OCI-LY1 (cell line): ENCODE measurements at regions not wholly inside any gene's neighbourhood (a gene's known extent, or its start where the extent isn't known, plus 50 kb on each side); places are given as distances from the start of the nearest gene placed in this dataset.
A peak's percentile ranks its signal among the peaks of the same experiment; 100 is the strongest.

Source experiments
- H2AFZ ChIP-seq: fragments of 200-600 bp; sonication (generic), shearing (Covaris generic); 2 replicates; pipeline ENCODE4 v1.6.0; 2014; ENCODE audit warnings: antibody characterized with exemption, mild to moderate bottlenecking, low read length
- H3F3A ChIP-seq: fragments of 200-600 bp; sonication (generic), shearing (Covaris generic); 2 replicates; pipeline ENCODE4 v1.6.0; 2014; ENCODE audit warnings: mild to moderate bottlenecking, antibody characterized with exemption, low read length, moderate library complexity; ENCODE audit not compliant: insufficient read depth
- H3K27ac ChIP-seq: fragments of 200-600 bp; sonication (generic); 2 replicates; pipeline ENCODE4 v1.5.1; 2014; ENCODE audit warnings: low read length, mixed run types, mild to moderate bottlenecking, low read depth; ENCODE audit not compliant: poor library complexity, severe bottlenecking
- H3K27me3 ChIP-seq: fragments of 200-600 bp; sonication (generic); 2 replicates; pipeline ENCODE4 v1.6.0; 2014; ENCODE audit warnings: antibody characterized with exemption, mild to moderate bottlenecking, low read length, moderate library complexity; ENCODE audit not compliant: insufficient read depth
- H3K36me3 ChIP-seq: fragments of 200-600 bp; sonication (generic); 2 replicates; pipeline ENCODE4 v1.6.1; 2014; ENCODE audit warnings: mild to moderate bottlenecking, antibody characterized with exemption, low read length, moderate library complexity, mixed read lengths; ENCODE audit not compliant: insufficient read depth
- H3K4me1 ChIP-seq: fragments of 200-600 bp; sonication (generic); 2 replicates; pipeline ENCODE4 v1.5.1; 2014; ENCODE audit warnings: mild to moderate bottlenecking, low read length, moderate library complexity; ENCODE audit not compliant: insufficient read depth, severe bottlenecking
- H3K4me2 ChIP-seq: fragments of 200-600 bp; sonication (generic), shearing (Covaris generic); 2 replicates; pipeline ENCODE4 v1.6.1; 2014; ENCODE audit warnings: low read length
- H3K4me3 ChIP-seq: fragments of 200-600 bp; sonication (generic); 2 replicates; pipeline ENCODE4 v1.5.1; 2014; ENCODE audit warnings: low read length, low read depth, mild to moderate bottlenecking, mixed read lengths; ENCODE audit not compliant: poor library complexity, severe bottlenecking
- H3K79me2 ChIP-seq: fragments of 200-600 bp; shearing (Covaris generic); 2 replicates; pipeline ENCODE4 v1.6.1; 2016; ENCODE audit warnings: mixed run types, low read length, mixed read lengths; ENCODE audit not compliant: insufficient read depth
- H3K9ac ChIP-seq: fragments of 200-600 bp; sonication (generic), shearing (Covaris generic); 2 replicates; pipeline ENCODE4 v1.6.1; 2014; ENCODE audit warnings: mild to moderate bottlenecking, low read length, mixed read lengths
- H3K9me2 ChIP-seq: fragments of 200-600 bp; sonication (generic), shearing (Covaris generic); 2 replicates; pipeline ENCODE4 v1.6.1; 2014; ENCODE audit warnings: low read depth, mild to moderate bottlenecking, low read length, mixed read lengths
- H3K9me3 ChIP-seq: fragments of 200-600 bp; shearing (Covaris generic); 2 replicates; pipeline ENCODE4 v1.6.1; 2014; ENCODE audit warnings: low read length, mixed read lengths
- H4K20me1 ChIP-seq: fragments of 200-600 bp; sonication (generic), shearing (Covaris generic); 2 replicates; pipeline ENCODE4 v1.6.0; 2016; ENCODE audit warnings: mild to moderate bottlenecking, low read length; ENCODE audit not compliant: insufficient read depth
- EZH2 ChIP-seq: fragments of 200-600 bp; sonication (generic), shearing (Covaris generic); IDR thresholded peaks from 2 replicates; pipeline ENCODE4 v1.8.0; 2017; ENCODE audit warnings: borderline replicate concordance, mixed run types, mild to moderate bottlenecking, antibody characterized with exemption, low read length, moderate library complexity, mixed read lengths
- TF ChIP-seq, protein P1 (sequence below): fragments of 200-600 bp; sonication (generic), shearing (Covaris generic); IDR thresholded peaks from 2 replicates; pipeline ENCODE4 v1.5.1; 2017; ENCODE audit warnings: mild to moderate bottlenecking, antibody characterized with exemption, low read length, moderate library complexity, mixed read lengths

DNA sequence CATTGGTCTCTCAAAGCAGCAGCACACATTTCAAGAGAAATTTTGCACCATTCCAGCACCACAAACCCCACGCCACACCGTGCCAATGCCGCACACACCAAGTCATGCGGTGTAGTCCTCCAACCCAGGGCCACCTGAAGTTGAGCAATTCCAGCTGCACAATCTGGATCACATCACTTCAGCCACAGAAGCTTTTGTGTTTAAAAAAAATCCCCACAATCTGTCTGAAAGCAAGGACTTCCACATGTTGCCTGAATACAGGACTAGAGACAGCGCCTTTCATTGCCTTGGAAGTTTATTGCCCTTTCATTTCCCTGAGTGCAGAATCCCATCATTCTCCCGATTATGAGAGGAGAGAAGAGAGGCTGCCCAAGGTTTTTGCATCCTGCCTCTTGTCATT is 175.6 kb upstream of the BCL6 start:
- H3K79me2 ChIP-seq: no peaks in the 10 kb centered on the region
- H3K4me2 ChIP-seq: no peak overlapping the region
- H3K9ac ChIP-seq: peak overlapping the region; percentile 33
- H3K9me3 ChIP-seq: peaks cover 12% of the 10 kb centered on the region
- H4K20me1 ChIP-seq: no peaks in the 10 kb centered on the region
- H3F3A ChIP-seq: peaks cover 17% of the 10 kb centered on the region; the same call in 1 of the 2 replicates
- H3K27me3 ChIP-seq: no peaks in the 10 kb centered on the region
- H3K9me2 ChIP-seq: no peaks in the 10 kb centered on the region
- peaks cover 15% of the 10 kb centered on the region for H3K36me3 ChIP-seq
- H3K4me1 ChIP-seq: peaks cover 78% of the 10 kb centered on the region
- TF ChIP-seq, protein P1, sequence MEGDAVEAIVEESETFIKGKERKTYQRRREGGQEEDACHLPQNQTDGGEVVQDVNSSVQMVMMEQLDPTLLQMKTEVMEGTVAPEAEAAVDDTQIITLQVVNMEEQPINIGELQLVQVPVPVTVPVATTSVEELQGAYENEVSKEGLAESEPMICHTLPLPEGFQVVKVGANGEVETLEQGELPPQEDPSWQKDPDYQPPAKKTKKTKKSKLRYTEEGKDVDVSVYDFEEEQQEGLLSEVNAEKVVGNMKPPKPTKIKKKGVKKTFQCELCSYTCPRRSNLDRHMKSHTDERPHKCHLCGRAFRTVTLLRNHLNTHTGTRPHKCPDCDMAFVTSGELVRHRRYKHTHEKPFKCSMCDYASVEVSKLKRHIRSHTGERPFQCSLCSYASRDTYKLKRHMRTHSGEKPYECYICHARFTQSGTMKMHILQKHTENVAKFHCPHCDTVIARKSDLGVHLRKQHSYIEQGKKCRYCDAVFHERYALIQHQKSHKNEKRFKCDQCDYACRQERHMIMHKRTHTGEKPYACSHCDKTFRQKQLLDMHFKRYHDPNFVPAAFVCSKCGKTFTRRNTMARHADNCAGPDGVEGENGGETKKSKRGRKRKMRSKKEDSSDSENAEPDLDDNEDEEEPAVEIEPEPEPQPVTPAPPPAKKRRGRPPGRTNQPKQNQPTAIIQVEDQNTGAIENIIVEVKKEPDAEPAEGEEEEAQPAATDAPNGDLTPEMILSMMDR: no peak
- TF ChIP-seq EZH2: no peak
- no peak overlapping the region for H2AFZ ChIP-seq
- no peak overlapping the region for H3K4me3 ChIP-seq
- peak overlapping the region; percentile 96 for H3K27ac ChIP-seq

DNA sequence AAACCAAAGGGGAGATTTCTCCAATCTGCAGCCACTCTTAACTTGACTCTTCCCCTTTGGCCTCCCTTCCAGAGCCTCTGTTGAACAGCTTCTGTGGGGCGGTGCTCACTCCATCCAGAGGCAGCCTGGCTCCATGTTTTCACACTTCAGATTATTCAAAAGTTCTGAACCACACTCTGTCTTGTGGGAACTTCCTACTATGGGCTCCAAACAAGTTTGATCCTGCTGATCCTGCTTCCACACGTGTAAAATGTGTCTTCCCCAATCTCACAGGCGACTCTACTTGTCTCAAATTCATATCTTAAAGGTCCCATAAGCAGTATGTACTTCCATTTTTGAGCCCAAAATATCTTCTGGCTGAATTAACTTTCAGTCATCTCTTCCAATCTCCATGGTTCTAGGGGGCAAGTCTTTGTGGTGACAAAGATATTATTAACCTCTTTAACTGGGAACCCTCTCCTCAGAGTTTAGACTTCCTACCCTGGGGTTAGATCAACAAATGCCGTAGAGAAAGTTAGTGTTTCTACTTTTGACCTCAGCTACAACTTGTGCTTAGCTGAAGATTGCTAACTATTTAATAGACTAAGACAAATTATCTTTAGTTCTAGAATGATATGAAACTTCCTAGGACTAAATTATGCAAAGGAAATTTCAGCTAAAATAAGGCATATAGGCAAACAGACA is 176.3 kb upstream of the BCL6 start:
- peak overlapping the region; percentile 33 for H3K9ac ChIP-seq
- H3K9me2 ChIP-seq: no peaks in the 10 kb centered on the region
- peaks cover 12% of the 10 kb centered on the region for H3K9me3 ChIP-seq
- H3K27me3 ChIP-seq: no peaks in the 10 kb centered on the region
- H3K4me2 ChIP-seq: peak overlapping the region; percentile 20; the same call in 1 of the 2 replicates
- peaks cover 17% of the 10 kb centered on the region; the same call in 1 of the 2 replicates for H3F3A ChIP-seq
- H3K36me3 ChIP-seq: peaks cover 15% of the 10 kb centered on the region
- H3K79me2 ChIP-seq: no peaks in the 10 kb centered on the region
- H3K4me1 ChIP-seq: peaks cover 78% of the 10 kb centered on the region
- no peak overlapping the region for H2AFZ ChIP-seq
- no peaks in the 10 kb centered on the region for H4K20me1 ChIP-seq
- TF ChIP-seq, protein P1: no peak
- TF ChIP-seq EZH2: no peak
- peak overlapping the region; percentile 96 for H3K27ac ChIP-seq
- no peak overlapping the region for H3K4me3 ChIP-seq

DNA sequence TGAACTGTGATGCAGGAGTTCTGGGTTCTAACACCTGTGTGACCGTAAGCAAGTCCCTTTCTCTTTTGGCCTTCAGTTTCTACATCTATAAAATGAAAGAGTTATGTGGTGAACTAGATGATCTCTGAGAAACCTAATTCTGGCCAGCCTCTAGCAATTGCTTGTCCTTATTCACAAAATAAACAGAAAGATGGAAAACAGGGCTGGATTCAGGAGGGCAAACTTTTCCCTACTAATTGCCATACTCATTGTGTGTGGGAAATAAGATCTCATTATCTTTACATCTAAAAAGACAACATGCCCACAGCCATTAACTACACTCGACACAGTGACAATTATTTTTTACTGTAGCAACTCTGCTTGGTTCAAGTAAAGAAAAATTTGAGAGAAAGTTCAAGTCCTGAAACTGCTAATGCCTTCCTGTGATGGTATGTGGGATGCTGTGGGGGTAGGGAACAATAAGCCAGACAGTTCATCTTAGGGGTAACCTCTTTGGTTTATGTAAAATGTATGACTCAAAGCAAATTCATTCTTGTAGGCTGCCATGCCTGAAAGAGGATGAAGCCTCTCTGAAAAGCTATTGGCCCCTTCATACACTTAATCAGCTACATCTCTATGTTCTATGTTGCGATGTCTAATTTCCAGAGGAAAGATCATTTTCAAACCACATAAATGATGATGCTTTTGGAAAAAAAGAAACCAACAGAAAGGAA is 177.6 kb upstream of the BCL6 start:
- H3K4me1 ChIP-seq: peaks cover 78% of the 10 kb centered on the region
- H3K36me3 ChIP-seq: peaks cover 15% of the 10 kb centered on the region
- no peaks in the 10 kb centered on the region for H3K27me3 ChIP-seq
- H3K27ac ChIP-seq: peak overlapping the region; percentile 96
- peak overlapping the region; percentile 39 for H3K9ac ChIP-seq
- H3K9me3 ChIP-seq: peaks cover 12% of the 10 kb centered on the region
- H4K20me1 ChIP-seq: no peaks in the 10 kb centered on the region
- no peak overlapping the region for H3K4me3 ChIP-seq
- TF ChIP-seq EZH2: no peak
- TF ChIP-seq, protein P1: no peak
- peak overlapping the region; percentile 10 for H3K4me2 ChIP-seq
- peaks cover 17% of the 10 kb centered on the region; the same call in 1 of the 2 replicates for H3F3A ChIP-seq
- H3K79me2 ChIP-seq: no peaks in the 10 kb centered on the region
- H3K9me2 ChIP-seq: no peaks in the 10 kb centered on the region
- no peak overlapping the region for H2AFZ ChIP-seq
